ENCODE measurements at regions not wholly inside any gene's neighbourhood (a gene's known extent, or its start where the extent isn't known, plus 50 kb on each side); places are given as distances from the start of the nearest gene placed in this dataset.
"Not testable (repeated sequence)": the region's sequence is repeated elsewhere in the genome, so short reads cannot be mapped to it uniquely, and the experiment has no call there.

- DNase-seq: not testable (repeated sequence)
Measured at GRCh38 chr6:67462725-67463124, 1172.4 kb upstream of the ADGRB3 start.

GRCh38 chr6:67459556-67459955 is 1175.5 kb upstream of the ADGRB3 start:
- DNase-seq: no peak

- DNase-seq: no peak
Measured at GRCh38 chr6:67458265-67458664, 1176.8 kb upstream of the ADGRB3 start.

GRCh38 chr6:67451874-67452273 is 1183.2 kb upstream of the ADGRB3 start:
- no peak for DNase-seq

GRCh38 chr6:67450641-67451040 is 1184.4 kb upstream of the ADGRB3 start:
- DNase-seq: no peak

- DNase-seq: no peak
Measured at GRCh38 chr6:67449602-67450001, 1185.5 kb upstream of the ADGRB3 start.

GRCh38 chr6:67433124-67433523 is 1202.0 kb upstream of the ADGRB3 start:
- no peak for DNase-seq

- no peak for DNase-seq
Measured at GRCh38 chr6:67431076-67431475, 1204.0 kb upstream of the ADGRB3 start.

- not testable (repeated sequence) for DNase-seq
Measured at GRCh38 chr6:67426686-67427085, 1208.4 kb upstream of the ADGRB3 start.

- DNase-seq: no peak
Measured at GRCh38 chr6:67412035-67412434, 1223.0 kb upstream of the ADGRB3 start.

GRCh38 chr6:67411036-67411435 is 1224.0 kb upstream of the ADGRB3 start:
- no peak for DNase-seq

- DNase-seq: no peak
Measured at GRCh38 chr6:67394254-67394653, 1240.8 kb upstream of the ADGRB3 start.

- no peak for DNase-seq
Measured at GRCh38 chr6:67393356-67393755, 1241.7 kb upstream of the ADGRB3 start.

GRCh38 chr6:67391955-67392354 is 1243.1 kb upstream of the ADGRB3 start:
- no peak for DNase-seq

- DNase-seq: no peak
Measured at GRCh38 chr6:67369679-67370078, 1265.4 kb upstream of the ADGRB3 start.

- DNase-seq: no peak
Measured at GRCh38 chr6:67362976-67363375, 1272.1 kb upstream of the ADGRB3 start.

- DNase-seq: no peak
Measured at GRCh38 chr6:67361264-67361663, 1273.8 kb upstream of the ADGRB3 start.

GRCh38 chr6:67358241-67358640 is 1276.8 kb upstream of the ADGRB3 start:
- DNase-seq: no peak

- no peak for DNase-seq
Measured at GRCh38 chr6:67353861-67354260, 1281.2 kb upstream of the ADGRB3 start.

- no peak for DNase-seq
Measured at GRCh38 chr6:67352717-67353116, 1282.4 kb upstream of the ADGRB3 start.

GRCh38 chr6:67350729-67351128 is 1284.4 kb upstream of the ADGRB3 start:
- DNase-seq: no peak

- DNase-seq: no peak
Measured at GRCh38 chr6:67345946-67346345, 1289.1 kb upstream of the ADGRB3 start.

GRCh38 chr6:67336014-67336413 is 1299.1 kb upstream of the ADGRB3 start:
- DNase-seq: no peak

GRCh38 chr6:67331304-67331703 is 1303.8 kb upstream of the ADGRB3 start:
- DNase-seq: no peak

- no peak for DNase-seq
Measured at GRCh38 chr6:67328269-67328668, 1306.8 kb upstream of the ADGRB3 start.

GRCh38 chr6:67300430-67301040 is 1334.5 kb upstream of the ADGRB3 start:
- DNase-seq: no peak

All from CD4-positive, alpha-beta T cell treated with Interleukin-12 subunit alpha and Interleukin-12 subunit beta, for 1 hour (primary cell).